HL-60/S4 (cell line): ENCODE measurements at regions not wholly inside any gene's neighbourhood (a gene's known extent, or its start where the extent isn't known, plus 50 kb on each side); places are given as distances from the start of the nearest gene placed in this dataset.

Source experiments
- in situ Hi-C: fragments of 300-500 bp; cut with MboI; formaldehyde crosslinking; loops from 2 replicates; pipeline ENCODE4 v1.14.3; 2022; ENCODE audit warnings: low sequenced_read_pairs

DNA sequence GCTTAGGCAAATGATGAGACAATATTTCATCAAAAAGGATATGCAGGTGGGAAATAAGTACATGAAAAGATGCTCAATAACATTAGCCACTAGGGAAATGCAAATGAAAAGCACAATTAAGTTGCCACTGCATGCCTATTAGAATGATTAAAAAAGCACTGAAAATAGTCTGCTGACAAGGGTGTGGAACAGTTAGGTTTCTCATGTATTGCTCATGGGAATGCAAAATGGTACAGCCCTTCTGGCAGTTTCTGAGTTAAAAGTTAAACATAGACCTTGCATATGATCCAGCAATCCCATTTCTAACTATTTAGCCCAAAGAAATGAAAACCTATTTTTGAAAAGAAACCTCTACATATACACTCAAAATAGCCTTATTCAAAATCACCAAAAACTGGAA is 393.0 kb downstream of the BMP4 start:
- in situ Hi-C loops, result no loop called here

DNA sequence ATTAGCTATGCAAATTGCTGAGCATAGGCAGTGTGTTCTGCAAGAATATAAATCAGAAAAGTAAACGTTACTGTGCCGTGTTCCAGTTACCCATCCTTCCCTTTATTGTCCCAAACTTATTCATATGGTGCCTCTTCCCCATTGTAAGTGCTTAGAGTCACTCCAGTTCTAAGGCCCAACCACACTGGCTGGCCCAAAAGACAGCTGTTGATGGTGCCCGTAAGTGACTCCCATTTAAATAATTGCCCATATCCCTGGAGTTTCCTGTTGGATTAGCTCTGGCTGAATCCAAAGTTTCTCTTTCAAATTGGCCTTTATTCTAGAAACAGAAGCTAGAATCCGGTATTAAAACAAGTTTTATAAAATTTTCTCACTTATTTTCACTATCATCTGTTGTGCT is 400.1 kb upstream of the DDHD1 start:
- in situ Hi-C loops, result no loop called here

DNA sequence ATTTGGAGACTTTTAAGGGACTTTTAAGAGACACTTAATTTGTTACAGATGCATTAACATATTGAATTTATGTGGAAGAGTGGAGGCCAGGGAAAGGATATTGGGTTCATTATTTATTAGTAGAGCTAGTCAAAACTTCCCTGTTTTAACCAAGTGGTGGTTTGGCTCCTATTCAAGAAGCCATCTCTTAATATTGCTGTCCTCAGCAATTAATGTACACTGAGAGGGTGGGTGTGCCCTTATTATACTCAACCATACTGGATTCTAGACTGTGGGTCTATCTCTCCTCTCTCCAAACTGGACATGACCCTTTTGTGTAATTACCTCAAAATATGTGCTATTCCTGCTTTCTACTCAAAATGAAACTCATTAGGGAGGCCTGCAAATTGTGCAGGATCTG is 398.7 kb upstream of the DDHD1 start:
- in situ Hi-C loops, result no loop called here

DNA sequence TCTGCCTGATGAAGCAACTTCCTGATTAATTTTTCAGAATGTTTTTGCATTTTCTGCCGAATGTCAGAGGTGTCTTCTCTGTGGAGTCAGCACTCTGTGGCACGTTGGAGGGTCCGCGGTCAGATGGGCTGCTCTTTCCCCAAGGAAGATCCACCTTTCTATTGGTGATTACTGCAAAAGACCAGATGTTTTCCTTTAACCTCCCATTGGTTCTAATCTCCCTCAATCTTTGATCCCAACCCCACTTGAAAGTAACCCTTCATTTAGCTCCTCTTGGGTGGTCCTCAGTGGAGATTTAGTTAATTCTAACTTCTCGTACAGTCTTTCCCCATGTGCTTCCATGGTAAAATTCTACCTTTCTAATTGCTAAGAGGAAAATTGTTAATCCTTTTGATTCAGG is 397.7 kb upstream of the DDHD1 start:
- in situ Hi-C loops, result no loop called here

DNA sequence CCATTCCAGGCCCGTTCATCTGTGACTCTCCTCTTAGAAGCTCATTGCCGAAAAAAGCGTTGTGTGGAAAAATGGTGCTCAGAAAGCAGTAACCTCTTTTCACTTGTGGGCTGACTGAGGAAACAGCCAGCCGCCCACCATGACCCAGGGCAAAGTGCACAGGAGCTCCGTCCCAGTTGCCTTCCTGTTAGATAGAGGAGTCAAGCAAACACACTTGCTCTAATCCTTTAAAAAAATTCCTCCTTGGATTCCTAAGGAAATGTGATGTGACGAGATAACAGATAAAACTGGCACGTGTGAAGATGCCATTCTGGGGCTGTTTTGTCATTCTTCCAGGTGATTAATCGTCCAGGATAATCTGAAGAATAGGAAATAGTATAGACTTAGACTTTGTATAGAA is 396.8 kb upstream of the DDHD1 start:
- in situ Hi-C loops, result loop anchor here (25.0 kb wide), 1 partner anchor 787 kb away; no protein-coding TSS in a partner anchor

DNA sequence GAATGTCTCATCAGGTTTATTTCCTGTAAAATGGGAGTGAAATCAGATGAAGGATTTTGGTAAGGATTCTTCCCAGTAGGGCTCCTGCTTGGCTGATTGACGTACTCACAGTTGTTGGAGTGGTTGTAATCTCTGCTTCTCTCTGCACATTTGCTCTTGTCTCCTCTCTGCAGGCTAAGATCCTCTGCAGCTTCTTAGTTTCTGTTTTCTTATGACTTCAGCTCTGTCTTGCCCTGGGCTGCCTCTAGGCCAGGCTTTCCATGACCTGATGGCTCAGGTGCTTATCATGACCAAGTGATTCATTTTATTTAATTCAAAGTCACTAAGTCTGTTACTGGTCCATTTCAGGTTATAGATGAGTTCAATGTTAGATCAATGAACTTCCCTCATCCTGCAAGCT is 394.5 kb upstream of the DDHD1 start:
- in situ Hi-C loops, result loop anchor here (25.0 kb wide), 1 partner anchor 790 kb away; no protein-coding TSS in a partner anchor

DNA sequence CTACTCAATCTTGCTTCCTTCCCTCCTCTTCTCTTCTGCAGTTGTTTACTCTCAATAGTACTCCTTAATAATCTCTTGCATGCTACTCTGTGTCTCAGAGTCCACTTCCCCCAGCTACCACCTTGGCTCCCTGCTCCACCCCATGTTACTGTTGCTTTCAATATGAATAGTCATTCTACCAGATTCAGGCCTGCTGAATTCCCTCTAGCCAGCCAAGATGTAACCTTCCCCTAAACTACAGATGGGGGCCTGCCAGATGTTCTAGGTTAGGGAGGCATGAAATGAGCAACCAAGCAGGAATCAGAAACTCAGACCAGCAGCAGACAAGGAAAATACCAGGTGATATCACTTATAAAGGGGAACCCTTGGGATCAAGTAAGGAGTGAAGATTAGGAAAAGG is 392.1 kb upstream of the DDHD1 start:
- in situ Hi-C loops, result loop anchor here (25.0 kb wide), 1 partner anchor 792 kb away; no protein-coding TSS in a partner anchor

DNA sequence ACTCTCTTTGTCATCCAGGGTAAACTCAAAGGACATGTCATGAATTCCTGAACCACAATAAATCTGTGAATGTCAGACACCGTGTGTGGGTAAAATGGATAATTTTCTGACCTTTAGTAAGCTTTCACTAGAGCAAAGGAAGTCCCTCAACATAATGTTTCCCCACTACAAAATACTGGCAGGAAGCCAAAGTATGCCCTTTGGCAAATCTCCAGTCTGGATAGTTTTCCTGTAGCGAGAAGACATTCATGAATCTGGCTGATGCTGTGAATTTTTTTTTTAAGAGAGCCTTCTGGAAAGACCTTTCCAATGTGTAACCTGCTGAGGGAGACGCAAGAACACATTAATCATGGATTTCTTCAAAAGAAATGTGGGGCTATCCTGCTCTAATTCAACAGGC is 389.6 kb upstream of the DDHD1 start:
- in situ Hi-C loops, result loop anchor here (25.0 kb wide), 1 partner anchor 795 kb away; no protein-coding TSS in a partner anchor

DNA sequence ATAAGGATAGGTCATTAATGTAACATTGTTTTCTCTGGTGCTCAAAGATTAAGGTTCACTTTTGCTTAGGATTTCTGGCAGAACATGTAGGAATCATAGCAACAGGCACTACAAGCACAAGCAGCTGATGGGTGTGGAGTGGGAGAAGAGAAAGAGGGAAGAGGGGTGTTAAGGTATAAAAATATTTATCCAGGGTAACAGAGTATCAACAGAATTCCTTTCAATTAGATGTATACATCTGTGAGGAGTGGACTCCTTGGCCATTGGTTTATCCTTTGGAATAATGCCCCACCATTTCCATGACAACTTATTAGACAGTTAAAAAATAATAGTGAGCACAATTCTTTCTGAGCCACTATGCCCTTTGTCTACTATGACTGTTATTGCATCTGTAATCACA is 388.3 kb upstream of the DDHD1 start:
- in situ Hi-C loops, result loop anchor here (25.0 kb wide), 1 partner anchor 796 kb away; no protein-coding TSS in a partner anchor

DNA sequence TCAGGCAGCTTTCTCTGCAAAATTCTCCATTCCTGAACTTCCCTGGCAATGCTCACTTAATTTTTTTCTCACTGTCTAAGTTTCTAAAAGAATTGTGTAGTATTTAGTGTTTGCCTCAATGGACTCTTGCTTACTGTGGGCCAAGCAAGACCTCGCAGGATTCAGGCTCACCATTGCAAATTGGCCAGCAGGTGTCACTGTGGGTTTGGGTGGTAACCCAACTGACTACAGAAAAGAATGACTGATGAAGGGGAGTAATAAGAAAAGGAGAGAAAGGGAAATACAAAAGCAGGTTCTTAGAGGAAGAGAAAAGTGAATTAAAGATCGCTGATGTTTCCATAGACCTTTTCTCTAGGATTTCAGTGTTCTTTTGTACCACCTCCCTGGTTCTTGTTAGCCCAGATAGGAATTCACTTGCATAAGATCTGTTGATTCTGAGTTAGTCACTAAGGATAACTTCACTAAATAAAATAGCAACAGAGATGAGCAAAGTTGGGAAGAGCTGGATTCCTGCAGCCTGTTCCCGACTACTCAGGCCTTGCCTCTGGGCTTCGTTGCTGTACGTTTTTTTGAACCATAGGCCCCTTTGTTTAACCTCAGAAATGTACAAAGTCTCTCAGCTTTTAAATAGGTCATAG is 386.5 kb upstream of the DDHD1 start:
- in situ Hi-C loops, result loop anchor here (25.0 kb wide), 1 partner anchor 798 kb away; no protein-coding TSS in a partner anchor

DNA sequence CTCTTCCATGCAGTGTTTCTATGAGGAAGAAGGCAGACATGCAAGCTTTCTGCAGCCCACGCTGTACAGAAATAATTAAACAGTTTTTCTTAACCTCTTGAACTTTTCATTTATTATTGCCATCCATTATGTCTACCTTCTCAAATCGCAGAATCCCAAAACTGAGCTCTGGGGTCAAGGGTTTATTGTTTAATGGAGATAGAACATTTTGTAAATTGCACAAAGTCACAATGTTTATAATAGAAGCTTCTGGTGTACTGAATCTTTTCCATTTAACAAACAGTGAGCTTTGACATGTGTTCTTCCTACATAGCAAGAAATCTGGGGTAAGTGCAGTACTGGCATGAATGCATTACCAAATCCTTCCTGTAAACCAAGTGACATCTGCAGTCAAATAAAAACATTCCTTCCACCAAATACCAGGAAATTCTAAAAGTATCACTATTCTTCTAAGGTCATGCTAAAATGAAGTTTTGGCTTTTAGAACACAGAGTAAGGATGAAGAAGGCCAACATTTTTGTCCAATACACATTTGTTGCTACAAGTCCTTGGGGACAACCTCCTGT is 385.3 kb upstream of the DDHD1 start:
- in situ Hi-C loops, result loop anchor here (25.0 kb wide), 1 partner anchor 799 kb away; no protein-coding TSS in a partner anchor

DNA sequence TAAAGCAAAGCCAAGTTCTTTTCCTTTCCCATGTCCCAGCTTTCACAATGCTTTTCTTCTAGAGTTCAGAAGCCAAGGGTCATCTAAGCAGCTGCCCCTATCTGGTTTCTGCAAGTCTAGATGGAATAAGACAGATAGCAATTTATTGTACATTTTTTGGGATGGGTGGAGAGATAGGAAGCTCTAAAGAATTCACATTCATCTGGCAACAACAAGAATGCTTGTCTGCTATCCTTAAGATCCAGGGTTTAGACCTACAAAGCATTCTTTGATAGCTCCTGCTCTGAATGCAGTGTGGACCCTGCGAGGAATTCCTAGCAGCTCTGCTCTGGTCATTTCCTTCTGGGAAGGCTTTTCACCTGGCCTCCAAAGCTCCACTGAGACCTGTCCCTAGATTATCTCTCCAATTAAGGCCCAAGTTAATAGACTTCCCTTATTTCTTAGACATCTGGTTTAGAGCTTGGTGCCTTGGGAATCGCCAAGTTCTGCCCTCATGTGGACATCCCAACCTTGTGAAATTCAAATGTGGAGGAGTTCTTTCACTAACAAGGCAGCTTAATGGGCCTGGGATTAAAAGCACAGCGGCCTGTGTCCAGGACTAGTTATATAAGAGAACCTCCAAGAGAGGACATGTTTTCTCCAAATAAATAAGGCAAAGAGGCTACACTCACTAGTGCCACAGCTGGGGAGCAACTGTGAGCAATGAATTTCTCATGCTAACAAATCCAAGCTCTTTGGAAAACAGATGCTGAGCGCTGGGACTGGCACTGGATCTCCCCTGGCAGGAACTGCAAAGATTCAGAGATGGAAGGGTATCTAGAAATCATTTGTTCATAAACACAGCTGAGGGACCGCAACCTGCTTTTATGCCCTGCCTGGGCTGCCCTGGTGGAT is 384.5 kb upstream of the DDHD1 start:
- in situ Hi-C loops, result loop anchor here (25.0 kb wide), 1 partner anchor 800 kb away; no protein-coding TSS in a partner anchor

DNA sequence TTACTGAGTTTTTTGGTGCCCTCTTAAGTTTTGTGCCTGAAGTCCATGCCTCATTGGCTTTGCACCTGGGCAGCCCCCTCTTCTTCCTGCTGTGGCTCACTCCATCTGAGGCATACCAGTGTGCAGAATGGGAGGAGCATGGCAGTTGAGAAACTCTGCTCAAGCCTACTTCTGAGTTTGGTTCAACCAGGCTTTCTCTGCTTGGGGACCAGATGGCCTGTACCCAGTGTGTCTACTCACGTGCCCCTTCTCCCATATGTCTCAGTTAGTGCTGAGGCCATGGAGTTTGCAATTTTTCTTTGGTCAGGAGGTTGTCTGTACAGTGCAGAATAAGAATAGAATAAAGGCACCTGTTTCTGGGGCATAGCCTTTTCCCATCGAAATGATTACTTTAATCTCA is 383.3 kb upstream of the DDHD1 start:
- in situ Hi-C loops, result loop anchor here (25.0 kb wide), 1 partner anchor 801 kb away; no protein-coding TSS in a partner anchor

DNA sequence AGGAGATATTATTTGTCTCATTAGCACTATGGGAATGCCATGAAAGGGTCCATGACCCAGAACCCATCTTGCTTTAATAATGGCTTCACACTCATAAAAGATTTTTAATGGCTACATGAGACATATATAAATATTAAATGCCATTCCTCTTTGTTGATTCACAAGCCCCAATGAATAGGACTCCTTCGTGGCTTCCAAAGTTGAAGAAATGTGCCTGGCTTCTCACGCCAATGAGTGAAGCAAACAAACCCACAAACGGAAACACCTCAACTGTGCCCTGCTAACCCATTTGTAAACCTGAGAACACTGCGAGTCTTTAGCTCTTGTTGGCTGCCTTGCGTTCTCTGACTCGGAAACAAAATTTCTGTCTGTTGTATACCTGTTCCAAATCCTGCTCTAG is 381.7 kb upstream of the DDHD1 start:
- in situ Hi-C loops, result loop anchor here (25.0 kb wide), 1 partner anchor 802 kb away; no protein-coding TSS in a partner anchor

DNA sequence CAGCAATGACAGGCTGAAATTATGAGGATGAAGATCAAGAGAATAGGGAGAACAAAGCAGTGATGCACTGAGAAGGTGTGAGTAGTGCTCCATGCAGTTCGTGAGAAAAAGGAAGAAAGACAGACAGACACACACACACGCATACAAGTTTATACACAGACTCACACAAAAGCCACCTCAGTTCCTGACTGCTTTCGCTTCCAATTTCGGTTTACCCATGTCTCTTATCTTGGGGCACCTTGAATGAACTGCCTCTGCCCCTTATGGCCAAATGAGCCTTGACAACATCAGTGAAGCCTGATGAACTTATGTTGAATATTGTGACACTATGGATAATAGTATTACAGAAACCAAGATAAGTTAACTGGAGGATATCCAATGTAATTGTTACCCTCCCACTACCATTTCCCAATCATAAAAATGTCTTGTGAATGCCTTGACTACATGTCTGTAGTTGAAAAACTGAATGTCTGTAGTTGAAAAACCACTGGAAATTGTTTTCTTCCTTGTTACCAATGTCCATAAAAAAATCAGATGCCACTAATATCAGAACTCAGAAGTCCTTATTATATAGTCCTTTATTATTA is 380.4 kb upstream of the DDHD1 start:
- in situ Hi-C loops, result loop anchor here (25.0 kb wide), 1 partner anchor 804 kb away; no protein-coding TSS in a partner anchor

DNA sequence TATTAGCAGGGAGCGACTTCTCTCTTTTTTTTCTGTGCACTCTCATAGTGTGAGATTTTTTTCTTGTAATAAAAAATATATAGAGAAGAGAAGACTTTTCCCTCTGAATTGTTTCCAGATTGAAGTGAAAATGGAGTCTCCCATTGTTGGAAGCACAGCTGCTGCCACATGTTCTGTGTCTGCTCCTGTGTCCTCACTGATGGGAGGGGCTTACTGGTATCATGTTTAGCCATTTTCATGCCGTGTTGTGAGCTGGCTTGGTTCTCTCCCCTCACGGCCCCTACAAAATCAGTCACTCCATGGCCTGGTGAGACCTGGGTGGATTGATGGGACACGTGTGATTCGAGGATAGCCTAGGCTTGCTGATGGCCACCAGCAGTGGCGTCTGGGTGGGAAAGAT is 379.7 kb upstream of the DDHD1 start:
- in situ Hi-C loops, result loop anchor here (25.0 kb wide), 1 partner anchor 804 kb away; no protein-coding TSS in a partner anchor

DNA sequence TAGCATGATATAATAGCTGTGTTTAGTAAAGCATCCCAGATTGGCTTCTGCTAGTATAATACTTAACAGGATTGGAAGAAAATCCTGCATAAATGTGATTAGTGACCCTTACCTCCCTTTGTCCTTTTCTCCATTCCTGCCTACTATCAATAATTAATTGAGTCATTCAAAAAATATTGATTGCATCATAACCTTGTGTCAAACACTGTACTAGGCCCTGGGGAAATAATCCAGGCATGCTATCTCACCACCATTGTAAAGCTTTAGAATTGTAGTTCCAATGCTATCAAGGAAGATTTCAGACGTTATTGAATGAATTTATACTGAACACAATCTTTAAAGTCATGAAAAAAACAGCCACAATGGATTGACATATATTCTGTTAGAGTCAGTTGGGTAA is 378.6 kb upstream of the DDHD1 start:
- in situ Hi-C loops, result loop anchor here (25.0 kb wide), 1 partner anchor 806 kb away; no protein-coding TSS in a partner anchor

DNA sequence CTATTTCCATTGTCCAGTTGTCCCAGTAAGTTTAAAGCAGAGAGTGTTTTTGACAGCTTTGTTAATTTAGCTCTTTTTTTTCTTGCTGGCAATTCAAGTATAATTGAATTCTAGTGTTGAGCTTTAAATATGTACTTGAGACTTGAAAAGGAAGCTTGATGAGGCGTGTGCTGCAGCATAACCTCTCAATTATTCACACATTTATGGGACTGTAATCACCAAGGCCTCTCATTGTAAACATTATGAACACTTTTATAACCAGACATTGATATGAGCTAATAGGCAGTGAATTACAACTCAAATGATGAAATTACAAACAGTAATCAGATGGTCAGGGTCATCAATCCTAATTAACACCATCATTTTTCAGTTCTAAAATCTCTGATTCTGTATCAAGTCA is 378.0 kb upstream of the DDHD1 start:
- in situ Hi-C loops, result loop anchor here (25.0 kb wide), 1 partner anchor 806 kb away; no protein-coding TSS in a partner anchor

DNA sequence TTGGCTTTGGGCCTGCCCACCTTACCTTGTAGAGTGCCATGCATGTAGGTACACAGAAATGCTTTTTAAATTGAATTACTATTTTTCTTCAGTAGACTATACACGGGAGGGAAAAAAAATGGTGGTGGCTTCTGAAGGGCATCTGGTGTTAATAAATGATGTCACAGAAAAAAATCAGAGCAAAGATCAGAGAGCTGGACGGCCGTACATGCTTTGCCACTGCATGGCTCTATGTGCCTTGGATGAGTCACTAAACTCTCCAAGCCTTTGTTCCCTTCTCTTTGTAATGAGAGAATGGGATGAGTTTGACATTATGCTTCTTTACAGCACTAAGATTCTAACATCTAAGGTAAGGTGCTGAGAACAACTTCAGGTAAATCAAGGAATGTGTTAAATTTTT is 376.4 kb upstream of the DDHD1 start:
- in situ Hi-C loops, result loop anchor here (25.0 kb wide), 1 partner anchor 808 kb away; no protein-coding TSS in a partner anchor

DNA sequence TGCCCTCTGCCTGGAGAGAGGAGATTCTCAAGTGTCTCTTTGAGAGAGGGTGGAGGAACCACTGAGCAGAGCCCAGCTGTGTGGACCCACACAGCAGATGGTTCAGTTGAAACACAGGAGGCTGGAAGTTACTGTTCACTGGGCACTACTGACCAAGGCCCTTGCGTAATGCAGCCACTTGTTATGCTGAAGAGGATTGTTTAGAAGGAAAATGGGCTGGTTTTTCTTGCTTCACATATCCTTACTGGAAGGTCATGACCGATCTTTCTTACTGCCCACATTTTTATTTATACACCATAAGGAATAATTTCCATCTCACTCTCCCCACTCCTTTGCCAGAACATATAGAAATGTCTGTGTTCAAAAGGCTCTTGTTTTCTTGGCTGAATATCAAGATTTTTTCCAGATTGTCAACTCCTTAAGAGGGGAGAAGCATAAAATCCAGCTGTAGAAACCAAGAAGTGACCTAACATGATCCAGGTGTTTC is 375.1 kb upstream of the DDHD1 start:
- in situ Hi-C loops, result loop anchor here (25.0 kb wide), 1 partner anchor 809 kb away; no protein-coding TSS in a partner anchor
